HEK293 (cell line): ENCODE measurements at regions not wholly inside any gene's neighbourhood (a gene's known extent, or its start where the extent isn't known, plus 50 kb on each side); places are given as distances from the start of the nearest gene placed in this dataset.

Experiments
- CTCF ChIA-PET: fragments of 350-600 bp; formaldehyde crosslinking; extraction: SDS; loops from one replicate; lab custom pipeline; 2021; ENCODE audit warnings: antibody characterized with exemption; lab: Yijun Ruan, JAX
- POLR2A ChIA-PET: fragments of 300-600 bp; formaldehyde crosslinking; extraction: SDS; loops from one replicate; lab custom pipeline; 2020; ENCODE audit warnings: antibody characterized with exemption, inconsistent platforms; lab: Yijun Ruan, JAX
- H3K27ac ChIP-seq: fragments of 200-500 bp; sonication (Bioruptor generic); 2 replicates; pipeline ENCODE4 v1.5.1; 2014; ENCODE audit warnings: low read depth, low read length, control low read depth, inconsistent platforms; ENCODE audit errors: extremely low read depth
- H3K36me3 ChIP-seq, 2 experiments: fragments of 200-500 bp in 1 of 2; sonication (Bioruptor generic) in 1 of 2; 1 replicate in 1 of 2; 2 replicates in 1 of 2; pipeline ENCODE4 v1.5.1; 2014 to 2017; ENCODE audit warnings: inconsistent platforms in 2 of 2, low read length in 2 of 2; ENCODE audit not compliant: control insufficient read depth in 2 of 2, insufficient read depth in 1 of 2
- H3K4me1 ChIP-seq: fragments of 200-500 bp; sonication (Bioruptor generic); 2 replicates; pipeline ENCODE4 v1.5.1; 2014; ENCODE audit warnings: mild to moderate bottlenecking, low read length, inconsistent platforms; ENCODE audit not compliant: control insufficient read depth, insufficient read depth
- H3K4me3 ChIP-seq: 2 replicates; pipeline ENCODE4 v1.5.1; 2011; ENCODE audit warnings: low read depth, mild to moderate bottlenecking, control low read depth, low read length, moderate library complexity
- H3K9me3 ChIP-seq: fragments of 200-500 bp; sonication (Bioruptor generic); 2 replicates; pipeline ENCODE4 v1.5.1; 2014; ENCODE audit warnings: low read depth, low read length, inconsistent platforms; ENCODE audit not compliant: control insufficient read depth, insufficient read depth
- AEBP2 ChIP-seq: fragments of 450-650 bp; formaldehyde crosslinking; IDR thresholded peaks from 2 replicates; pipeline ENCODE4 v1.5.1; 2016; ENCODE audit warnings: missing biosample characterization, missing genetic modification characterization, borderline replicate concordance
- FEZF1 ChIP-seq: fragments of 450-650 bp; formaldehyde crosslinking; IDR thresholded peaks from 2 replicates; pipeline ENCODE4 v1.5.1; 2016; ENCODE audit warnings: missing biosample characterization, missing genetic modification characterization
- HOXD13 ChIP-seq: sonication (generic); formaldehyde crosslinking; IDR thresholded peaks from 2 replicates; pipeline ENCODE4 v1.8.0; 2022; ENCODE audit warnings: missing genetic modification reagents, borderline replicate concordance
- PATZ1 ChIP-seq: fragments of 450-650 bp; formaldehyde crosslinking; IDR thresholded peaks from 2 replicates; pipeline ENCODE4 v1.5.1; 2016; ENCODE audit warnings: missing biosample characterization, missing genetic modification characterization
- SP2 ChIP-seq: fragments of 450-650 bp; formaldehyde crosslinking; IDR thresholded peaks from 2 replicates; pipeline ENCODE4 v1.5.1; 2016; ENCODE audit warnings: missing biosample characterization, missing genetic modification characterization
- TRIM28 ChIP-seq: IDR thresholded peaks from 2 replicates; pipeline ENCODE4 v1.6.1; 2011; ENCODE audit warnings: low read length, control low read depth, borderline replicate concordance
- WT1 ChIP-seq: fragments of 450-650 bp; formaldehyde crosslinking; IDR thresholded peaks from 2 replicates; pipeline ENCODE4 v1.5.1; 2016; ENCODE audit warnings: missing biosample characterization, missing genetic modification characterization
- YY1 ChIP-seq: fragments of 450-650 bp; formaldehyde crosslinking; IDR thresholded peaks from 2 replicates; pipeline ENCODE4 v1.5.1; 2018; ENCODE audit warnings: missing biosample characterization, missing genetic modification characterization
- ZBTB1 ChIP-seq: fragments of 450-650 bp; formaldehyde crosslinking; IDR thresholded peaks from 2 replicates; pipeline ENCODE4 v1.5.1; 2016; ENCODE audit warnings: missing biosample characterization, missing genetic modification characterization
- ZBTB21 ChIP-seq: fragments of 450-650 bp; formaldehyde crosslinking; IDR thresholded peaks from 2 replicates; pipeline ENCODE4 v1.5.1; 2017; ENCODE audit warnings: missing biosample characterization, missing genetic modification characterization
- ZBTB26 ChIP-seq: fragments of 450-650 bp; formaldehyde crosslinking; optimal IDR thresholded peaks from 2 replicates; pipeline ENCODE3; 2016; ENCODE audit warnings: missing biosample characterization, mild to moderate bottlenecking, missing genetic modification characterization
- ZBTB44 ChIP-seq: fragments of 450-650 bp; IDR thresholded peaks from 2 replicates; pipeline ENCODE4 v1.5.1; 2018; ENCODE audit warnings: missing biosample characterization, mild to moderate bottlenecking, missing genetic modification characterization
- ZBTB6 ChIP-seq: fragments of 450-650 bp; formaldehyde crosslinking; IDR thresholded peaks from 2 replicates; pipeline ENCODE4 v1.5.1; 2017; ENCODE audit warnings: missing biosample characterization, missing genetic modification characterization
- ZBTB7A ChIP-seq: fragments of 450-650 bp; formaldehyde crosslinking; IDR thresholded peaks from 2 replicates; pipeline ENCODE4 v1.5.1; 2016; ENCODE audit warnings: low read depth, missing biosample characterization, missing genetic modification characterization
- ZNF146 ChIP-seq: fragments of 450-650 bp; formaldehyde crosslinking; IDR thresholded peaks from 2 replicates; pipeline ENCODE4 v1.5.1; 2016; ENCODE audit warnings: missing biosample characterization, missing genetic modification characterization
- ZNF157 ChIP-seq: fragments of 450-650 bp; formaldehyde crosslinking; IDR thresholded peaks from 2 replicates; pipeline ENCODE4 v1.5.1; 2016; ENCODE audit warnings: missing biosample characterization, missing genetic modification characterization
- ZNF169 ChIP-seq: fragments of 450-650 bp; formaldehyde crosslinking; IDR thresholded peaks from 2 replicates; pipeline ENCODE4 v1.5.1; 2016; ENCODE audit warnings: missing biosample characterization, missing genetic modification characterization
- ZNF19 ChIP-seq: fragments of 450-650 bp; formaldehyde crosslinking; IDR thresholded peaks from 2 replicates; pipeline ENCODE4; 2016; ENCODE audit warnings: missing biosample characterization, missing genetic modification characterization, low read depth
- ZNF202 ChIP-seq: fragments of 450-650 bp; formaldehyde crosslinking; IDR thresholded peaks from 2 replicates; pipeline ENCODE4 v1.5.1; 2016; ENCODE audit warnings: missing biosample characterization, missing genetic modification characterization, borderline replicate concordance
- ZNF221 ChIP-seq: fragments of 450-650 bp; formaldehyde crosslinking; IDR thresholded peaks from 2 replicates; pipeline ENCODE4 v1.5.1; 2017; ENCODE audit warnings: missing biosample characterization, missing genetic modification characterization, borderline replicate concordance
- ZNF239 ChIP-seq: fragments of 450-650 bp; formaldehyde crosslinking; IDR thresholded peaks from 2 replicates; pipeline ENCODE4 v1.5.1; 2016; ENCODE audit warnings: missing biosample characterization, missing genetic modification characterization
- ZNF26 ChIP-seq: fragments of 450-650 bp; formaldehyde crosslinking; IDR thresholded peaks from 2 replicates; pipeline ENCODE4 v1.5.1; 2016; ENCODE audit warnings: missing biosample characterization, missing genetic modification characterization
- ZNF324 ChIP-seq: fragments of 450-650 bp; formaldehyde crosslinking; IDR thresholded peaks from 2 replicates; pipeline ENCODE4 v1.5.1; 2016; ENCODE audit warnings: missing biosample characterization, missing genetic modification characterization
- ZNF423 ChIP-seq: fragments of 450-650 bp; formaldehyde crosslinking; IDR thresholded peaks from 2 replicates; pipeline ENCODE4 v1.5.1; 2016; ENCODE audit warnings: missing biosample characterization, missing genetic modification characterization
- ZNF555 ChIP-seq: fragments of 450-650 bp; formaldehyde crosslinking; conservative IDR thresholded peaks from 2 replicates; pipeline ENCODE4 v1.5.1; 2017; ENCODE audit warnings: missing biosample characterization, mild to moderate bottlenecking, missing genetic modification characterization, inconsistent platforms
- ZNF560 ChIP-seq: fragments of 450-650 bp; formaldehyde crosslinking; IDR thresholded peaks from 2 replicates; pipeline ENCODE4 v1.5.1; 2017; ENCODE audit warnings: missing biosample characterization, missing genetic modification characterization, borderline replicate concordance
- ZNF571 ChIP-seq: fragments of 450-650 bp; formaldehyde crosslinking; IDR thresholded peaks from 2 replicates; pipeline ENCODE4 v1.5.0; 2017; ENCODE audit warnings: missing biosample characterization, missing genetic modification characterization
- ZNF624 ChIP-seq: fragments of 450-650 bp; formaldehyde crosslinking; IDR thresholded peaks from 2 replicates; pipeline ENCODE4 v1.5.1; 2017; ENCODE audit warnings: missing biosample characterization, missing genetic modification characterization
- ZNF626 ChIP-seq: fragments of 450-650 bp; sonication (Bioruptor Pico); formaldehyde crosslinking; IDR thresholded peaks from 2 replicates; pipeline ENCODE4 v1.5.1; 2018; ENCODE audit warnings: missing biosample characterization, missing genetic modification characterization, inconsistent platforms

- no peak for TF ChIP-seq WT1
- no peak for TF ChIP-seq ZNF324 (tag by site-specific recombination)
- TF ChIP-seq ZNF423 (tag by site-specific recombination), result no peak
- no peak for TF ChIP-seq ZNF202
- TF ChIP-seq ZBTB1, result no peak
- TF ChIP-seq ZNF169, result no peak
- no peak for TF ChIP-seq ZNF26 (tag by site-specific recombination)
- no peak for TF ChIP-seq ZBTB7A
- TF ChIP-seq TRIM28, result no peak
- TF ChIP-seq HOXD13 (CRISPR knock-in tag), result no peak
- TF ChIP-seq AEBP2 (tag by site-specific recombination), result no peak
- TF ChIP-seq ZNF157 (tag by site-specific recombination), result no peak
- TF ChIP-seq ZNF146, result no peak
- no peak for TF ChIP-seq SP2 (tag by site-specific recombination)
- no peak for TF ChIP-seq ZNF555
- TF ChIP-seq ZBTB6 (tag by site-specific recombination), result no peak
- TF ChIP-seq ZNF560, result no peak
- no peak for TF ChIP-seq ZNF239 (tag by site-specific recombination)
- no peak for TF ChIP-seq ZNF19 (tag by site-specific recombination)
- no peak for TF ChIP-seq PATZ1 (tag by site-specific recombination)
- H3K27ac ChIP-seq, result no peak overlapping the region
- H3K36me3 ChIP-seq, result no peaks in the 10 kb centered on the region
- no peaks in the 10 kb centered on the region for H3K4me1 ChIP-seq
- ChIA-PET POLR2A (no interaction called here), CTCF (no interaction called here)
- H3K9me3 ChIP-seq, result no peaks in the 10 kb centered on the region
- no peak overlapping the region for H3K4me3 ChIP-seq
Observed at GRCh38 chr4:178838776-178839175, 1396.5 kb upstream of the AGA start.

- Histone ChIP-seq H3K4me1 (no peaks in the 10 kb centered on the region), H3K36me3 (no peaks in the 10 kb centered on the region), H3K27ac (no peak overlapping the region), H3K9me3 (no peaks in the 10 kb centered on the region), H3K4me3 (no peak overlapping the region)
- CTCF ChIA-PET, result no interaction called here
- POLR2A ChIA-PET, result no interaction called here
- no peak for TF ChIP-seq ZBTB21 (tag by site-specific recombination)
- no peak for TF ChIP-seq FEZF1
- TF ChIP-seq YY1 (tag by site-specific recombination), result no peak
- TF ChIP-seq ZNF624, result no peak
- TF ChIP-seq ZBTB26 (tag by site-specific recombination), result no peak
- TF ChIP-seq ZNF626 (tag by site-specific recombination), result no peak
- no peak for TF ChIP-seq ZNF571 (tag by site-specific recombination)
- TF ChIP-seq ZBTB44 (tag by site-specific recombination), result no peak
- no peak for TF ChIP-seq HOXD13 (CRISPR knock-in tag)
- no peak for TF ChIP-seq ZNF221
Observed at GRCh38 chr4:178856139-178856800, 1414.0 kb upstream of the AGA start.
